ENCODE measurements at regions not wholly inside any gene's neighbourhood (a gene's known extent, or its start where the extent isn't known, plus 50 kb on each side); places are given as distances from the start of the nearest gene placed in this dataset.

- H3K9me1 ChIP-seq (replicated peaks; ENCODE audit: control insufficient read depth, extremely low read depth, insufficient read depth, low read length) = no peaks in the 10 kb centered on the region
- H2AFZ ChIP-seq (ENCODE audit: low read depth, low read length) = no peak overlapping the region
- DNase-seq (ENCODE audit: low read depth, low spot score) (no peak), FAIRE-seq (no peak)
- H3K9me3 ChIP-seq (replicated peaks; ENCODE audit: control insufficient read depth, insufficient read depth, low read length) = no peaks in the 10 kb centered on the region
- ChIA-PET POLR2A (no interaction called here), CTCF (no interaction called here)
- H3K79me2 ChIP-seq (ENCODE audit: control insufficient read depth, insufficient read depth, low read length) = no peaks in the 10 kb centered on the region
- TF ChIP-seq FOS (IDR thresholded peaks at IDR 0.05; ENCODE audit: borderline replicate concordance, insufficient read depth, low read length) (no peak), CTCF (IDR thresholded peaks at IDR 0.05; ENCODE audit: extremely low read depth in 1 of 2, insufficient read depth in 1 of 2, low read depth in 1 of 2, low read length in 2 of 2) (no peak), GATA2 (IDR thresholded peaks at IDR 0.05; ENCODE audit: insufficient read depth, insufficient read length, low read depth, low read length) (no peak), MYC (IDR thresholded peaks at IDR 0.05; ENCODE audit: low read depth, low read length) (no peak), POLR2A (IDR thresholded peaks at IDR 0.05; ENCODE audit: low read depth, low read length) (no peak), JUN (IDR thresholded peaks at IDR 0.05; ENCODE audit: borderline replicate concordance, insufficient read depth, insufficient read length, low read depth) (no peak), POLR2AphosphoS5 (IDR thresholded peaks at IDR 0.05; ENCODE audit: insufficient read depth, low read depth, low read length) (no peak), EZH2 (IDR thresholded peaks at IDR 0.05; ENCODE audit: borderline replicate concordance, low read depth, low read length, severe bottlenecking) (no peak), MAX (IDR thresholded peaks at IDR 0.05; ENCODE audit: insufficient read depth, insufficient read length) (no peak)
- BruUV-seq (replicated peaks) = no TSS peak
- no peak overlapping the region for H3K9ac ChIP-seq (replicated peaks; ENCODE audit: extremely low read depth, insufficient read depth, low read length)
- dilution Hi-C loops (cut with MboI; ENCODE audit: extremely low pct_ligation_motif_present, low sequenced_read_pairs) (no loop called here), intact Hi-C loops (cut with micrococcal nuclease) (no loop called here)
- H3K27ac ChIP-seq (ENCODE audit: insufficient read depth, low read depth, low read length) = no peak overlapping the region
- H3K4me3 ChIP-seq (replicated peaks in 1 of 3; ENCODE audit: insufficient read depth in 1 of 3, low read depth in 1 of 3, low read length in 3 of 3) = no peak overlapping the region
- no peaks in the 10 kb centered on the region for H3K36me3 ChIP-seq (ENCODE audit: control insufficient read depth in 2 of 2, extremely low read depth in 1 of 2, insufficient read depth in 2 of 2, low read length in 2 of 2)
- H3K4me2 ChIP-seq (ENCODE audit: insufficient read depth, low read length) = no peak overlapping the region
- no peaks in the 10 kb centered on the region for H3K27me3 ChIP-seq (ENCODE audit: control insufficient read depth in 2 of 2, insufficient read depth in 2 of 2, low read length in 2 of 2)
- H4K20me1 ChIP-seq (replicated peaks; ENCODE audit: control insufficient read depth, extremely low read depth, insufficient read depth, low read length) = no peaks in the 10 kb centered on the region
- peaks cover 16% of the 10 kb centered on the region for H3K4me1 ChIP-seq (ENCODE audit: control insufficient read depth, extremely low read depth, insufficient read depth, low read length)
Observed at GRCh38 chr18:61742565-61743429, 150.0 kb downstream of the RNF152 start.

All from endothelial cell of umbilical vein (primary cell).